Suprapubic skin (tissue), 4 donors: ENCODE measurements at regions not wholly inside any gene's neighbourhood (a gene's known extent, or its start where the extent isn't known, plus 50 kb on each side); places are given as distances from the start of the nearest gene placed in this dataset.

Experiments
- POLR2A ChIP-seq, 2 donors: fragments of 450-650 bp; IDR thresholded peaks; one replicate each; pipeline ENCODE4 v1.6.1; 2017; ENCODE audit warnings: antibody characterized with exemption in 2 of 2, mild to moderate bottlenecking in 2 of 2, moderate library complexity in 2 of 2
- POLR2AphosphoS5 ChIP-seq, 3 donors: sonication (generic); formaldehyde crosslinking; IDR thresholded peaks; one replicate each; pipeline ENCODE4 v1.6.1; 2017; ENCODE audit warnings: antibody characterized with exemption in 3 of 3
- TF ChIP-seq, protein P1 (sequence below), 2 donors: fragments of 200-600 bp in 1 of 2; fragments of 450-650 bp in 1 of 2; sonication (generic) in 1 of 2; IDR thresholded peaks; one replicate each; pipeline ENCODE4 v1.5.1; 2016 to 2019; ENCODE audit warnings: antibody characterized with exemption in 2 of 2, mild to moderate bottlenecking in 1 of 2, moderate library complexity in 1 of 2

DNA sequence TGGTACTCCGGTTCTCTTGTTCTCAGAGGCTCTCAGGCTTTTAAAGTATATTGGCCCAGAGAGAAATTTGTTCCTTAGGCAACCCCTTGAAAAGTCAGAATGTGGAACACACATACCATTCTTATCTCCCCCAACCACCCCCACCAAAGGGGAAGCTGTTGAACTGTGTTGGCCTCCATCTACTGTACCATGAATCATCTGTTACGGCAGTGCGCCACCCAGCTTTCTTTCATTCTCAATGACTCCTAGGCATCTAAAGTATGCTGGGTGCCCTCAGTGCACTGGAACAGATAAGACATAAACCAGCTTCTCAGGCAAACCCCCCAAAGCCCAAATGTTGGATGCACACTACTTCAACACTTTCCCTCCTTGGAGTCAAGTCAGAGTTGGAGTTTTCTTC, 696.2 kb upstream of the TENM4 start:
- TF ChIP-seq, protein P1, sequence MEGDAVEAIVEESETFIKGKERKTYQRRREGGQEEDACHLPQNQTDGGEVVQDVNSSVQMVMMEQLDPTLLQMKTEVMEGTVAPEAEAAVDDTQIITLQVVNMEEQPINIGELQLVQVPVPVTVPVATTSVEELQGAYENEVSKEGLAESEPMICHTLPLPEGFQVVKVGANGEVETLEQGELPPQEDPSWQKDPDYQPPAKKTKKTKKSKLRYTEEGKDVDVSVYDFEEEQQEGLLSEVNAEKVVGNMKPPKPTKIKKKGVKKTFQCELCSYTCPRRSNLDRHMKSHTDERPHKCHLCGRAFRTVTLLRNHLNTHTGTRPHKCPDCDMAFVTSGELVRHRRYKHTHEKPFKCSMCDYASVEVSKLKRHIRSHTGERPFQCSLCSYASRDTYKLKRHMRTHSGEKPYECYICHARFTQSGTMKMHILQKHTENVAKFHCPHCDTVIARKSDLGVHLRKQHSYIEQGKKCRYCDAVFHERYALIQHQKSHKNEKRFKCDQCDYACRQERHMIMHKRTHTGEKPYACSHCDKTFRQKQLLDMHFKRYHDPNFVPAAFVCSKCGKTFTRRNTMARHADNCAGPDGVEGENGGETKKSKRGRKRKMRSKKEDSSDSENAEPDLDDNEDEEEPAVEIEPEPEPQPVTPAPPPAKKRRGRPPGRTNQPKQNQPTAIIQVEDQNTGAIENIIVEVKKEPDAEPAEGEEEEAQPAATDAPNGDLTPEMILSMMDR (IDR thresholded peaks at IDR 0.05): no peak
- TF ChIP-seq POLR2AphosphoS5 (IDR thresholded peaks at IDR 0.05): no peak
- no peak for TF ChIP-seq POLR2A (IDR thresholded peaks at IDR 0.05)
